ENCODE measurements at regions not wholly inside any gene's neighbourhood (a gene's known extent, or its start where the extent isn't known, plus 50 kb on each side); places are given as distances from the start of the nearest gene placed in this dataset.

GRCh38 chr5:174310243-174310642, 264.7 kb downstream of the NSG2 start:
- no peak for TF ChIP-seq TAF1 (IDR thresholded peaks at IDR 0.05; ENCODE audit: low read depth, low read length)
- no peak for TF ChIP-seq POLR2AphosphoS5 (IDR thresholded peaks at IDR 0.05; ENCODE audit: low read depth, low read length)

Data from GM12891 (cell line).